Retina (tissue), 1 donor: ENCODE measurements at regions not wholly inside any gene's neighbourhood (a gene's known extent, or its start where the extent isn't known, plus 50 kb on each side); places are given as distances from the start of the nearest gene placed in this dataset.
"Not testable (repeated sequence)": the region's sequence is repeated elsewhere in the genome, so short reads cannot be mapped to it uniquely, and the experiment has no call there.

Experiments used
- DNase-seq: peaks from one replicate; pipeline ENCODE4 v3.0.0-alpha.2; 2016

DNA sequence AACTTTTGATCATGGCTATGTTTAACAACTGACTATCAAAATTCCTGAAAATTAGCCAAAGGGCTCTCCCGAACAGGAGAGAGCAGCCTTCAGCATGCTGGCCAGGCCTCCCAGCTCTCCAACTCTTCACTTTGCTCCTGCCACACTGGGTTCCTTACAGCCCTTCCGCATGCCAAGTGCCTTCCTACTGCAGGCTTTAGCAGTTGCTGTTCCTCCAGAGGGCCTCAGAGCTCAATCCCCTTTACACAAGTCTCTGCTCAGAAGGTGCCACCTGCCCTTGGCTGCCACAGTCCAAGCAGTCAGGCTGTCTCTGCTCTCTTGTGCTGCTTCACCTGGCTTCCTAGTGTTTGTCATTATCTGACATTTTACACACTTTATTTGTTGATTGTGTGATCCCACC lies 553.1 kb upstream of the PPP2R3A start:
- no peak for DNase-seq

DNA sequence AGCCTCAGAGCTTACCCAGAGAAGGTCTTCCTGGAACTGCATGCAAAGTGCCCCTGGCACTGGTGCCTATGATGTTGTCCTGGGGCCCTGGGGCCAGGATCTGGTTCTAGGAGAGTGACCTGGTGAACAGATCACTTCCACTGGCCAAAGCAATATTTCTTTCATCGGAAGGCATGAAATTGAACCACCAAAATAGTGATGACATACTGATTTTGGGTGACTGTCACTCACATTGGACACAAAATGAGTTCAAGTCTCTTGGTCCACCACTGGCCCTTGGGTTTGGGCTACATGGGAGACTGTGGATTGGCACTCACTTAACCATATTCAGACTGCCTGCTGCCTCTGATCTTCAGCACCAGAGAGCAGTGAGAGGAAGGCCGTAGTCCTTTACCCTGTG lies 549.3 kb upstream of the PPP2R3A start:
- no peak for DNase-seq

DNA sequence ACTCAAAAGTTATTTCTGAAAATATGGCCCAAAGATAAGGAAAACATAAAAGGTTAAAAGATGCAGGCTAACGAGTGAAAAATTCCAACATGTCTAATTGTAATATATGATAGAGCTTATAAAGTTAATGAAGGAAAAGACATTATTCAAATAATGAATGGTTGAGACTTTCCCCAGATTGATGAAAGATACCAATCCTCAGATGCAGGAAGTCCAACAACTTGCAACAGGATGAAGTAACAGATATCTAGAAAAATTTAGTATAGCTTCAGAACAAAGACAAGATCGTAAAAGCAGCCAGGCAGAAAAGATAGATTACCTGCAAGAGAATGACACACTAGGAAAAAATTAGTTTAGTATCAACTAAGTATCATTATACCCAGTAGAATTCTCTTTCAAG lies 546.4 kb upstream of the PPP2R3A start:
- DNase-seq = no peak

GRCh38 chr3:135426508-135426907 lies 539.0 kb upstream of the PPP2R3A start:
- DNase-seq = no peak

DNA sequence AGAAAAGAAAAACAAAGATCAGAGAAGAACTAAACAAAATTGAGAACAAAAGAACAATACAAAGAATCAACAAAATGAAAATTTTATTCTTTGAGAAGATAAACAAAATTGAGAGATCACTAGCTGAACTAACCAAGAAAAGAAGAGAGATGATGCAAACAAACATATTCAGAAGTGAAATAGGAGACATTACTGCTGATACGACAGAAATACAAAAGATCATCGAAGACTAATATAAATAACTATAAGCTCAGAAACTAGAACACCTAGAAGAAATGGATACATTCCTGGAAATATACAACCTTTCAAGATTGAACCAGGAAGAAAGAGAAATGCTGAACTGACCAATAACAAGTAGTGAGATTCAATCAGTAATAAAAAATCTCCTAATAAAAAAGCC lies 533.1 kb upstream of the PPP2R3A start:
- no peak for DNase-seq

DNA sequence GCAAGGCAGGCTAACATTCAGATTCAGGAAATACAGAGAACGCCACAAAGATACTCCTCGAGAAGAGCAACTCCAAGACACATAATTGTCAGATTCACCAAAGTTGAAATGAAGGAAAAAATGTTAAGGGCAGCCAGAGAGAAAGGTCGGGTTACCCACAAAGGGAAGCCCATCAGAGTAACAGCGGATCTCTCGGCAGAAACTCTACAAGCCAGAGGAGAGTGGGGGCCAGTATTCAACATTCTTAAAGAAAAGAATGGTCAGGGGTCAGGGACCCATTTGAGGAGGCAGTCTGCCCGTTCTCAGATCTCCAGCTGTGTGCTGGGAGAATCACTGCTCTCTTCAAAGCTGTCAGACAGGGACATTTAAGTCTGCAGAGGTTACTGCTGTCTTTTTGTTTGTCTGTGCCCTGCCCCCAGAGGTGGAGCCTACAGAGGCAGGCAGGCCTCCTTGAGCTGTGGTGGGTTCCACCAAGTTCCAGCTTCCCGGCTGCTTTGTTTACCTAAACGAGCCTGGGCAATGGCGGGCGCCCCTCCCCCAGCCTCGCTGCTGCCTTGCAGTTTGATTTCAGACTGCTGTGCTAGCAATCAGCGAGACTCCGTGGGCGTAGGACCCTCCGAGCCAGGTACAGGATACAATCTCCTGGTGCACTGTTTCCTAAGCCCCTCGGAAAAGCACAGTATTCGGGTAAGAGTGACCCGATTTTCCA lies 526.5 kb upstream of the PPP2R3A start:
- not testable (repeated sequence) for DNase-seq

GRCh38 chr3:135439632-135440031 lies 525.9 kb upstream of the PPP2R3A start:
- not testable (repeated sequence) for DNase-seq

DNA sequence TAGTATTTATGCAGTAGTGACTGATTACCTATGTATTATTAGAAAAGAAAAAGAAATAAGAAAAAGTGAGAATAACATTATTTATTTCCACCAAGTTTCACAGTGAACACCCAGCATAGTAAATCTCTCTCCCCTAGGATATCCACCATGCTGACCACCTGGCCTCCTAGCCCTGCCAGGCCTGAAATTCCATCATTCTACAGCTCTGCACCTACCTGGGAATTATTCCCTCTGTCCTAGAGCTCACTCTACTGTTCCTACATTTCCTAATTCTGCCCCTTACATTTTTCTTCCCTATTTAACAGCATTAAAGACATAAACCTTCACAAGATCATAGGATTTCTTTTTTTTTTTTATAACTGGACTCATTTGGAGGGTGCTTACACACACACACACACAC lies 525.3 kb upstream of the PPP2R3A start:
- DNase-seq = no peak

DNA sequence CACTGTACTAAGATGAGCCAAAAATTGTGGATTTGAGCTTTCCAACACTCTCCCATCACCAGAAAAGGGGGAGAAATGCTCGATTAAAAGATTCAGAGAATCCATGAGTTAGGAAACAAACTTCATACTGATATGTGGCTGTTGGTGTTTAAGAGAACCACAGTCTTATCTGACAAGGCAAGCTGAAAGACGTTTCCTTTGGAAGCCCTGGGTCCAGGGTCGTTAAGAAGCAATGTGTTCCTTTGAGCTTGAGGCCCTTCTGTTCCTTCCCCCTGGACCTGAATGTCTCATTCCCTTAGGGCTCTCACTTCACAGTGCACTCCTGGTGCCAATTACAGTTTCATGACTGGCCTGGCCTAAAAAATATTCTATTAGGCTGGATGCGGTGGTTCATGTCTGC lies 524.8 kb upstream of the PPP2R3A start:
- DNase-seq = no peak

GRCh38 chr3:135444058-135444457 lies 521.5 kb upstream of the PPP2R3A start:
- DNase-seq = no peak

GRCh38 chr3:135447483-135447882 lies 518.0 kb upstream of the PPP2R3A start:
- no peak for DNase-seq

DNA sequence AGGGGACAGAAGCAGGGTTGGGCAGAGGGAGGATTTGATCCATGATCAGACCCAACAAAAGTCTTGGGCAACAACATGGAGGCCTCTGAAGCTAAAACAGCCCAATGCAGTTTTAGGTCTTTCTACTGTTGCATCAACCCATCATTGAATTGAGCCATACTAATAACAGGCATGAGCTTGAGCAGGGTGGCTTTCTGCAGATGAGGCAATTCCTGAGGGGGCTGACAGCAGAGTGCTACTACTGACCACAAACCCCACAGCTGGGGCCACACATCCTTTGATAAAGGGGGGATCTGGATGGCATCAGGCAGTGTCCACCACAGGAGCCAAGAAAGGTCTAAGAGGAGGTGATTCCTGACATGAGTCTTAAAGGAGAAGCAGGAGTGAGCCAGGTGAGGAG lies 517.0 kb upstream of the PPP2R3A start:
- DNase-seq = no peak

GRCh38 chr3:135449046-135449445 lies 516.5 kb upstream of the PPP2R3A start:
- DNase-seq = no peak

GRCh38 chr3:135451037-135451785 lies 514.3 kb upstream of the PPP2R3A start:
- DNase-seq = no peak

GRCh38 chr3:135452881-135453280 lies 512.6 kb upstream of the PPP2R3A start:
- peak; percentile 43 for DNase-seq

GRCh38 chr3:135453326-135453725 lies 512.2 kb upstream of the PPP2R3A start:
- no peak for DNase-seq

GRCh38 chr3:135454890-135455289 lies 510.6 kb upstream of the PPP2R3A start:
- no peak for DNase-seq

DNA sequence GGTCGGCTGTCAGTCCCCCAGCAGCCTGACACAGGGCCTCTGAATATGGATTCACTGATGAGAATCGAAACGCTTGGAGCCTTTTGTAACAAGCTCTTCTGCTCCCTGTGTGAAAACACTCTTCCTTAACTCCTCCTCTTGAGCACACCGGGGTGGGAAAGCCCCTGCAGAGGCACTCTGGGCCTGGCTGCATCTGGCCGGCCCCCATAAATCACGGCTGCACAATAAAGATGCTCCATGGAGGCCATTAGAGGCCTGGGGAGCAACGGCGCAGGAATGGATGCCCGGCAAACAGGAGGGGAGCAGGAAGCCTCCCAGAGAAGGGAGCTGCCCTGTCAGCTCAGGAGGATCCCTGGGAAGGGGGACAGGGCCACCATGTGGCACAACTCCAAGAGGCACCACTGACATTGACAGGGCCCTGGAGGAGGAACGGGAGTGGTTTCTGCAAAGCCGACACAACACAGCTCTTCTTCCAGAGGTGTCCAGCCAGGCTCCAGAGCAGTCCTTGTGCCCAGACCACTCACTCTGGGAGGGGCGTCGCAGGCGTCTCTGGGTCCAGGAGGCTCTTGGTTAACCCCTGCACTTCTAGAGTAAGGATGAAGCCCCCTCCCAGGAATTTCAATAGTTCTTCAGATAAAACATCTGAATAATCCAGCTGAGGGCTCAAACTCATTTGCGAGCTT lies 509.3 kb upstream of the PPP2R3A start:
- peak; percentile 89 for DNase-seq

GRCh38 chr3:135458541-135459322 lies 506.8 kb upstream of the PPP2R3A start:
- no peak for DNase-seq

DNA sequence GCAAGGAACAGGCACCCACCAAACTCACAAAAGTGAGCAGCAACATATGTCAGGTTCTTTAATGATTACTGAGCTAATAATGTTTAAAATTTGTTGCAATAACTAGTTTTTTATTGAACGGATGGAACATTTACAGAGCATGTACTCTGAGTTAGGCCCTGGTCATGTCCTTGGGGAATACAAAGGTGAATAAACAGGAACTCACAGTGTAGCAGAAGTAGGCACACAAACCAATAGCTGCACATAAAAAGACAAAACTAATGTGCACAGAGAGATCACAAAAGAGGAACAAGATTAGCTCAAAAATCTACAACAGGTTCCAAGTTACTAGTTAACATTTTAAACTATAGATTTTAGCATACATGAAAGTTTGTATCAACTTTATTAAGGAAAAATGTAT lies 505.3 kb upstream of the PPP2R3A start:
- no peak for DNase-seq

GRCh38 chr3:135471911-135472310 lies 493.6 kb upstream of the PPP2R3A start:
- no peak for DNase-seq

GRCh38 chr3:135473449-135473848 lies 492.1 kb upstream of the PPP2R3A start:
- no peak for DNase-seq

DNA sequence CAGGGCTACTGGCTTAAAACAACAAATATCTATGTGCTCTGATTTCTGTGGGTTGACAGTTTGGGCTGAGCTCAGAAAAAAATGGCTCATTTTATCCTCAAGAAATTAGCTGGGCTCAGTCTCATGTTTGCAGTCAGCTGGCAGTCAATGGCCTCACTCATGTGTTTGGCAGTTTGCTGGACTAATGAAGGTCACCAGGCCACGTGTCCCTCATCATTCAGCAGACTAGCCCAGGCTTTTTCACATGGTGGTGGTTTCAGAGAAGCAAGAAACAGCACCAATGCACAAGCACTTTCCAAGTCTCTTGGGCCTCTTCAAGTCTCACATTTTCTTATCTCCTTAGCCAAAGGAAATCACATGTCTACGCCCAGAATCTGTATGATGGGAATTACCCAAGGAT lies 478.3 kb upstream of the PPP2R3A start:
- peak; percentile 30 for DNase-seq
